ENCODE measurements at regions not wholly inside any gene's neighbourhood (a gene's known extent, or its start where the extent isn't known, plus 50 kb on each side); places are given as distances from the start of the nearest gene placed in this dataset.

DNA sequence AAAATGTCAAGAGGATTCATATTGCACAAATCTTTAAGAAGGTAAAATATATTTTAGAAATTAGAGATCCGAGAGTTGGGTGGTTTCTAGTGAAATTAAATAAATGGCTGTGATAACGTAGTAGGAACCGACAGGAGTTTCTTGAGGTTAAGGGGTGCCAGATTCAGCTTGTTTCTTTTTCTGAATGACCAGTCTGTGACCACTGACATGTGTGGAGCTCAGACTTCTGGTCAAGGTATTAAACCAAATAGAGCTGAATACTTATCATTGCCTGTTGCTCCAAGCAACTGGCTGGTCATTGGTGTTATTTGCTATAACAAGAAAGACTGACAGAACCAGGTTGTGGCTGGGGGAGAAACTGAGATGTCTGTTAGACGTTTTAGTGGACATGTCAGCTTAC, 408.2 kb upstream of the HS6ST1 start:
- Histone ChIP-seq H3K4me3 (replicated peaks in 1 of 3; ENCODE audit: insufficient read depth in 1 of 3, low read depth in 2 of 3, low read length in 3 of 3) (no peak overlapping the region), H3K4me1 (ENCODE audit: insufficient read depth, low read length) (no peaks in the 10 kb centered on the region), H3K36me3 (replicated peaks in 1 of 2; ENCODE audit: control insufficient read depth in 1 of 2, insufficient read depth in 2 of 2, low read length in 2 of 2) (no peaks in the 10 kb centered on the region), H3K79me2 (ENCODE audit: insufficient read depth, low read length) (no peaks in the 10 kb centered on the region), H3K27me3 (ENCODE audit: control insufficient read depth in 1 of 2, insufficient read depth in 2 of 2, low read length in 2 of 2) (0 out of 5 replicates have a peak, but pooled peaks cover 0 to 6% of the 10 kb centered on the region in 2 experiments), H4K20me1 (ENCODE audit: insufficient read depth, low read length) (no peaks in the 10 kb centered on the region), H3K27ac (ENCODE audit: extremely low read length, insufficient read depth, low read length) (no peak overlapping the region), H3K4me2 (ENCODE audit: low read depth, low read length) (no peak overlapping the region), H3K9ac (ENCODE audit: insufficient read depth, low read depth, low read length) (no peak overlapping the region), H3K9me3 (ENCODE audit: low read length) (no peaks in the 10 kb centered on the region), H2AFZ (ENCODE audit: low read length) (no peak overlapping the region)
- ChIA-PET POLR2A (no interaction called here), CTCF (ENCODE audit: low intra/inter-chr PET ratio, low total read pairs) (no interaction called here)
- 33% methylated on average over 4 of the region's 4 CpGs for WGBS (ENCODE audit: low lambda C conversion rate)
- DNase-seq (ENCODE audit: low spot score) (no peak), ATAC-seq (no peak), FAIRE-seq (no peak)
- in situ Hi-C loops (cut with HindIII; ENCODE audit: extremely low pct_ligation_motif_present, low pct_unique_long_range_greater_than_20kb) (loop anchor here (25.0 kb wide), 1 partner anchor 665 kb away; no protein-coding TSS in a partner anchor), intact Hi-C loops (cut with micrococcal nuclease; ENCODE audit: unreplicated experiment) (loop anchor here (5.0 kb wide), 1 partner anchor 730 kb away; no protein-coding TSS in a partner anchor)
- no TSS peak for BruUV-seq (replicated peaks)
- TF ChIP-seq, protein P1, sequence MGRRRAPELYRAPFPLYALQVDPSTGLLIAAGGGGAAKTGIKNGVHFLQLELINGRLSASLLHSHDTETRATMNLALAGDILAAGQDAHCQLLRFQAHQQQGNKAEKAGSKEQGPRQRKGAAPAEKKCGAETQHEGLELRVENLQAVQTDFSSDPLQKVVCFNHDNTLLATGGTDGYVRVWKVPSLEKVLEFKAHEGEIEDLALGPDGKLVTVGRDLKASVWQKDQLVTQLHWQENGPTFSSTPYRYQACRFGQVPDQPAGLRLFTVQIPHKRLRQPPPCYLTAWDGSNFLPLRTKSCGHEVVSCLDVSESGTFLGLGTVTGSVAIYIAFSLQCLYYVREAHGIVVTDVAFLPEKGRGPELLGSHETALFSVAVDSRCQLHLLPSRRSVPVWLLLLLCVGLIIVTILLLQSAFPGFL (CRISPR knock-in tag; IDR thresholded peaks at IDR 0.05) = no peak
- no peak for TF ChIP-seq SRSF1 (optimal IDR thresholded peaks at IDR 0.05; ENCODE audit: low read depth, low read length)
- TF ChIP-seq ZBTB21 (CRISPR knock-in tag; IDR thresholded peaks at IDR 0.05) = no peak
- TF ChIP-seq, protein P2, sequence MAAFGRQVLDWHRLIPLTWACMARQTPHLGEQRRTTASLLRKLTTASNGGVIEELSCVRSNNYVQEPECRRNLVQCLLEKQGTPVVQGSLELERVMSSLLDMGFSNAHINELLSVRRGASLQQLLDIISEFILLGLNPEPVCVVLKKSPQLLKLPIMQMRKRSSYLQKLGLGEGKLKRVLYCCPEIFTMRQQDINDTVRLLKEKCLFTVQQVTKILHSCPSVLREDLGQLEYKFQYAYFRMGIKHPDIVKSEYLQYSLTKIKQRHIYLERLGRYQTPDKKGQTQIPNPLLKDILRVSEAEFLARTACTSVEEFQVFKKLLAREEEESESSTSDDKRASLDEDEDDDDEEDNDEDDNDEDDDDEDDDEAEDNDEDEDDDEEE (CRISPR knock-in tag; IDR thresholded peaks at IDR 0.05) = no peak
- no peak for TF ChIP-seq ARNT2 (CRISPR knock-in tag; IDR thresholded peaks at IDR 0.05; ENCODE audit: low read depth)

DNA sequence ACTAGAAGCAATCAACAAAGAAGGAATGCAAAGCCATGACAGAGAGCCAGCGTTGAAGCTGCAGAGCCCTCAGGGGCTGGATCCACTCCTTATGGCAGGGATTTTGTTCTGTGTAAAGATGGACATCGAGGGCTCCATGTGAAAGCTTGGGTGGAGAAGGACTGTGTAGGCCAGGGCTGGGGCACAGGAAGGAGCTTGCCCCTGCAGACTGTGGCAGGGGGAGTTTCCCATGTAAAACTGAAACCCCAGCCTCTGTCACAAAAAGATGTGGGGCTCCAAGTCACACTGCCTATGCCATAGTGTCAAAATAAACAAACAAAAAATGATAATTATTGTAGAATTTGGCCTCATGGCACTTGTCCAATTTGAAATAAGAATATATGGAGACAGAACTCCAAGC, 408.7 kb upstream of the HS6ST1 start:
- no peaks in the 10 kb centered on the region for H3K4me1 ChIP-seq (ENCODE audit: insufficient read depth, low read length)
- no peak for ATAC-seq
- no peaks in the 10 kb centered on the region for H3K9me3 ChIP-seq (ENCODE audit: low read length)
- no peak for DNase-seq (ENCODE audit: low spot score)
- H3K4me2 ChIP-seq (ENCODE audit: low read depth, low read length) = no peak overlapping the region
- no peak overlapping the region for H2AFZ ChIP-seq (ENCODE audit: low read length)
- no peaks in the 10 kb centered on the region for H3K36me3 ChIP-seq (replicated peaks in 1 of 2; ENCODE audit: control insufficient read depth in 1 of 2, insufficient read depth in 2 of 2, low read length in 2 of 2)
- no peak overlapping the region for H3K9ac ChIP-seq (ENCODE audit: insufficient read depth, low read depth, low read length)
- in situ Hi-C loops (cut with HindIII; ENCODE audit: extremely low pct_ligation_motif_present, low pct_unique_long_range_greater_than_20kb) = loop anchor here (25.0 kb wide), 1 partner anchor 665 kb away; no protein-coding TSS in a partner anchor
- H4K20me1 ChIP-seq (ENCODE audit: insufficient read depth, low read length) = no peaks in the 10 kb centered on the region
- no peaks in the 10 kb centered on the region for H3K79me2 ChIP-seq (ENCODE audit: insufficient read depth, low read length)
- intact Hi-C loops (cut with micrococcal nuclease; ENCODE audit: unreplicated experiment) = loop anchor here (5.0 kb wide), 1 partner anchor 730 kb away; no protein-coding TSS in a partner anchor
- no peak overlapping the region for H3K4me3 ChIP-seq (replicated peaks in 1 of 3; ENCODE audit: insufficient read depth in 1 of 3, low read depth in 2 of 3, low read length in 3 of 3)
- 11% methylated on average over 2 of the region's 2 CpGs for WGBS (ENCODE audit: low lambda C conversion rate)
- H3K27me3 ChIP-seq (ENCODE audit: control insufficient read depth in 1 of 2, insufficient read depth in 2 of 2, low read length in 2 of 2) = 0 out of 5 replicates have a peak, but pooled peaks cover 0 to 6% of the 10 kb centered on the region in 2 experiments
- CTCF ChIA-PET (ENCODE audit: low intra/inter-chr PET ratio, low total read pairs) = no interaction called here
- POLR2A ChIA-PET = no interaction called here
- no peak overlapping the region for H3K27ac ChIP-seq (ENCODE audit: extremely low read length, insufficient read depth, low read length)
- no peak for FAIRE-seq
- no TSS peak for BruUV-seq (replicated peaks)
- TF ChIP-seq GABPB1 (CRISPR knock-in tag; IDR thresholded peaks at IDR 0.05) (no peak), NFYB (CRISPR knock-in tag; IDR thresholded peaks at IDR 0.05) (no peak), ZNF496 (CRISPR knock-in tag; IDR thresholded peaks at IDR 0.05; ENCODE audit: insufficient replicate concordance) (no peak), TCF12 (IDR thresholded peaks at IDR 0.05) (no peak), TCF12 (CRISPR knock-in tag; IDR thresholded peaks at IDR 0.05) (no peak), CBX1 (IDR thresholded peaks at IDR 0.05; ENCODE audit: low read depth) (no peak)
- TF ChIP-seq, protein P3, sequence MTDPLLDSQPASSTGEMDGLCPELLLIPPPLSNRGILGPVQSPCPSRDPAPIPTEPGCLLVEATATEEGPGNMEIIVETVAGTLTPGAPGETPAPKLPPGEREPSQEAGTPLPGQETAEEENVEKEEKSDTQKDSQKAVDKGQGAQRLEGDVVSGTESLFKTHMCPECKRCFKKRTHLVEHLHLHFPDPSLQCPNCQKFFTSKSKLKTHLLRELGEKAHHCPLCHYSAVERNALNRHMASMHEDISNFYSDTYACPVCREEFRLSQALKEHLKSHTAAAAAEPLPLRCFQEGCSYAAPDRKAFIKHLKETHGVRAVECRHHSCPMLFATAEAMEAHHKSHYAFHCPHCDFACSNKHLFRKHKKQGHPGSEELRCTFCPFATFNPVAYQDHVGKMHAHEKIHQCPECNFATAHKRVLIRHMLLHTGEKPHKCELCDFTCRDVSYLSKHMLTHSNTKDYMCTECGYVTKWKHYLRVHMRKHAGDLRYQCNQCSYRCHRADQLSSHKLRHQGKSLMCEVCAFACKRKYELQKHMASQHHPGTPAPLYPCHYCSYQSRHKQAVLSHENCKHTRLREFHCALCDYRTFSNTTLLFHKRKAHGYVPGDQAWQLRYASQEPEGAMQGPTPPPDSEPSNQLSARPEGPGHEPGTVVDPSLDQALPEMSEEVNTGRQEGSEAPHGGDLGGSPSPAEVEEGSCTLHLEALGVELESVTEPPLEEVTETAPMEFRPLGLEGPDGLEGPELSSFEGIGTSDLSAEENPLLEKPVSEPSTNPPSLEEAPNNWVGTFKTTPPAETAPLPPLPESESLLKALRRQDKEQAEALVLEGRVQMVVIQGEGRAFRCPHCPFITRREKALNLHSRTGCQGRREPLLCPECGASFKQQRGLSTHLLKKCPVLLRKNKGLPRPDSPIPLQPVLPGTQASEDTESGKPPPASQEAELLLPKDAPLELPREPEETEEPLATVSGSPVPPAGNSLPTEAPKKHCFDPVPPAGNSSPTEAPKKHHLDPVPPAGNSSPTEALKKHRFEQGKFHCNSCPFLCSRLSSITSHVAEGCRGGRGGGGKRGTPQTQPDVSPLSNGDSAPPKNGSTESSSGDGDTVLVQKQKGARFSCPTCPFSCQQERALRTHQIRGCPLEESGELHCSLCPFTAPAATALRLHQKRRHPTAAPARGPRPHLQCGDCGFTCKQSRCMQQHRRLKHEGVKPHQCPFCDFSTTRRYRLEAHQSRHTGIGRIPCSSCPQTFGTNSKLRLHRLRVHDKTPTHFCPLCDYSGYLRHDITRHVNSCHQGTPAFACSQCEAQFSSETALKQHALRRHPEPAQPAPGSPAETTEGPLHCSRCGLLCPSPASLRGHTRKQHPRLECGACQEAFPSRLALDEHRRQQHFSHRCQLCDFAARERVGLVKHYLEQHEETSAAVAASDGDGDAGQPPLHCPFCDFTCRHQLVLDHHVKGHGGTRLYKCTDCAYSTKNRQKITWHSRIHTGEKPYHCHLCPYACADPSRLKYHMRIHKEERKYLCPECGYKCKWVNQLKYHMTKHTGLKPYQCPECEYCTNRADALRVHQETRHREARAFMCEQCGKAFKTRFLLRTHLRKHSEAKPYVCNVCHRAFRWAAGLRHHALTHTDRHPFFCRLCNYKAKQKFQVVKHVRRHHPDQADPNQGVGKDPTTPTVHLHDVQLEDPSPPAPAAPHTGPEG (CRISPR knock-in tag; IDR thresholded peaks at IDR 0.05) = no peak
